NCI-H345 treated with DMSO at 0.1 percent for 48 hours (cell line): ENCODE measurements at regions not wholly inside any gene's neighbourhood (a gene's known extent, or its start where the extent isn't known, plus 50 kb on each side); places are given as distances from the start of the nearest gene placed in this dataset.
"Not testable (repeated sequence)": the region's sequence is repeated elsewhere in the genome, so short reads cannot be mapped to it uniquely, and the experiment has no call there.

ENCODE experiments used
- DNase-seq: peaks from one replicate; lab custom pipeline; 2025; ENCODE audit not compliant: unreplicated experiment; lab: John Stamatoyannopoulos, UW

DNA sequence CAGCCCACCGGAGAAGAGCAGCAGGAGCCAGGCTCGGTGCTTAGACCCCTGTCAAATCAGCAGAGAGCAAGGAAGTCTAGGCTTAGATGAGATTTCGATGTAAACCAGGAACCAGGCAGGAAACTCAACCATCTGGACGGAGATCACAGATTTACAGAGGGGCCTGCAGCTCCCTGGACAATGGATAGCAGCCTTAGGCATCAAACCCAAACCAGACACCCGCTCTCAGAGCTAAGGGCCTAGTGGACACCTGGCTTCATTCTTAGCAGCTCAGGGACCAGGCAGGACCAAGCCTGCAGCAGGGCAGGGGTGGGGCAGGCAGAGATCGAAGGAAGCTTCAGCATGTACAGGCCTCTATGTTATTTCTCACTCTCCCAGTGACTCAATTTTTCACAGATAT lies 127.8 kb upstream of the FMN2 start:
- no peak for DNase-seq

DNA sequence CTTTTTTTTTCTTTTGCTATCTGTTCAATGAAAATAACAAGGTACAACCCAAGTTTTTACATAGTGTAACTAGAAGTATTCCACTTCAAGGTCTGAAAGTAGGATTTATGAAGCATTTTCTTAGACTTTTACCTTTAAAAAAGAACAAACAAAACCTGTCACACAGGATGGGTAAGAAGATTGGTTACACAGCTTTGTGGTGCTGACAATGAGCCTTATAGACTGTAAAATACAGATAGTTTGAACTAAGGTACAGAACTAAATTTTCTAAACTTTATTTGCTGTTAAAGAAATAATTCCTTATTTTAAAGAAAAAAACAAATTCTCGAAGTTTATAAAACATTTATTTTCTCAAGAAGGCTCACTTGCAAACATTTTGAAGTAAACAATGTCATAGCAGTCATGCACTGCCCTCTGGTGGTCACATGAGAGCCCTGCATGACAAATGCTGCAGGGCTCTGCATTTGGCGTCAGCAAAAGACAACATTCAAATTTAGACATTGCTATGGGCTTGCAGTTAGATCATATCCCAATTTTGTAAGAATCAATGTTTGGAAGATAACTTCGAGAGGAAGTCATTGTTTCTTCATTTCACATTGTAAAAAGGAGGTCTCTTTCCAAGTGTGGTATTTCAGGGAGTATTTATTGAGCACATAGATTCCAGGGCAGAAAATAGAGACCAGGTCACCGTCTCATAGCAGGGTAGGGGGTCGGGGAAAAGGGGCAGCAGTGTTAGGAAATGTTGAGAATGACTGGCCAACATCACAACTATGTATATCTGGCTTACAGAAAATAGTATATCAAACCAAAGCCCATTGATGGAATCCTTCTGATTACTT lies 115.3 kb upstream of the FMN2 start:
- DNase-seq: peak; percentile 25

DNA sequence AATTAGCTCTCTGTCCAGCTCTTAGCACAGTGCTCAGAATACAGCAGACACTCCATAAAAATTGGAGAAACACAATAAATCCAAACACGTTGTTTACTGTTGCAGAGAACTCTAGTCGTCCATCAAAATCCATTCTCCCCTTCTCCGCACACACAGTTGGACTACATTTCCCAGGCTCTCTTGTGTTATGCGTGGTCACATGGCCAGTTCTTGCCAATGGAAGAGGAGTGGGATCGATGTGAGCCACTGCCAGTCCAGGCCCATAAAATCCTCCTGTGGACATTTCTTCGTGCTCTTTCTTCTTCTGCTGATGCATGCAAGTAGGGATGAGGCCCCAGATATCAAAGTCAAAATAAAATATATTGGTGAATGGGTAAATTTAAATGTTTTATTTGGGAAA lies 114.3 kb upstream of the FMN2 start:
- DNase-seq: no peak

DNA sequence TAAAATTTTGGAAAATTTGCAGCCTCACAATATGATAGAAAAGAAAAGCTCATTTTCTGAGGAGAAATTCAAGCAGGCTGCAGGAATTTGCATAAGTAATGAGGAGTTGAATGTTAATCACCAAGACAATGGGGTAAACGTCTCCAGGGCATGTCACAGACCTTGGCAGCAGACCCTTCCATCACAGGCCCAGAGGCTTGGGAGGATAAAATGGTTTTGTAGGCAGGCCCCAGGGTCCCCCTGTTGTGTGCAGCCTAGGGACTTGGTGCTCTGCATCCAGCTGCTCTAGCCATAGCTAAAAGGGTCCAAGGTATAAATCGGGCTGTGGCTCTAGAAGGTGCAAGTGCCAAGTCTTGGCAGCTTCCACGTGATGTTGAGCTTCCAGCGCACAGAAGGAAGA lies 112.2 kb upstream of the FMN2 start:
- DNase-seq: no peak

DNA sequence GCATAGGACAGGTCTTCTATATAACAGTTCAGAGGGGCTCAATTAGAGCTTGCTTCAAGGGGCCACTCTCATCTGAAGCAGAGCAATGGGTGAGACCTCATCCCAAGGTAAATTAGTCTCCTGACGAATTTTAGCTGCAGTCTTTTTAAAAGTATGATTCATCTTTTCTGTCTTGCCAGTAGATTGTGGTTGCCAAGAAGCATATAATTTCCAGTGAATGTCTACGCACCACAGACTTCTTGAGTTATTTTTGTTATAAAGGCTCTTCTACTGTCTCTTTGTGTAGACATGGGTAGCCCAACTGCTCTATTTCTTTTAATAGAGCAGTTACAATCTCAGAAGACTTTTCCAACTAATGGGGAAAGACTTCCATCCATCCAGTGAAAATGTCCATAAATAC lies 108.9 kb upstream of the FMN2 start:
- DNase-seq: no peak

DNA sequence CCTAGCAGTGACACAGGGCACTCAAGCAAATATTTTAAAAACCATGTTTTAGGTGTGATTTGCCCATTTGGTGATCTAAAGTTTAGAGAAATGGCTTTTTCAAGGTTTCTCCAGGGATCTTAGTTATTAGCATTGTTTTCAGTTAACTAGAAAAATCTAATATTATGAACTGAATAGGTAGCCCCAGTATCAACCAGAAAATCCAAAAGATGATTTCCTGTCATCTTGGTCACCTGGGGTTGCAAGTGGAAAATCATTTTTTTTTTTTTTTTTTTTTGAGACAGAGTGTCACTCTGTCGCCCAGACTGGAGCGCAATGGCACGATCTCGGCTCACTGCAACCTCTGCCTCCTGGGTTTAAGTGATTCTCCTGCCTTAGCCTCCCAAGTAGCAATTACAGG lies 106.6 kb upstream of the FMN2 start:
- no peak for DNase-seq

DNA sequence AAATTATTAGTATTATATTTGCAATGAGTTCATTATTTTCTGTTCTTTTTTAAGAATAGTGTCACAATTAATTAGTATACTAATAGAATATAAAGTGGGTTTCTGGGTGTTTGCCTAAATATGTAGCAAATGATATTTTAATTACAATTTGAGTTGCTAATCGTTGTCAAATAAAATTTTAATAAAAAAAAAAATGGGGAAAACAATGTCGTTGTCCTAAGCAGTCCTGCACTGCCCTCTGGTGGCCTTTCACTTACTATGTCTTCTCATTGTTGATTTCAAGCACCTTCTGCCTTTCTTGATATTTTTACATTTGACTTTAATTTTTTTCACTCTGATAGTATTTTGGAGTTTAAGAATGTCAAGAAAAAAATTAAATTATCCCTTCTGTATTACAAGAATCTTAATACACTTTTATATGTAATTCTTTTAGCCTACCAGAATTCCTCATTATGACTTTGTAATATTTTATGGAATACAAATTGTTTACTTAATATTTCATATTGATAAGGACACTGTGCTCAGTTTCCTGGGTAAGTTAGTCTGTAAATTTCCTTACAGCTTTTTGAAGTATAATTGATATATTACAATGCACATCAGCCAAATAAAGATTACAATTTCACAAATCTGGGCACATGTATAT lies 104.5 kb upstream of the FMN2 start:
- DNase-seq: no peak

DNA sequence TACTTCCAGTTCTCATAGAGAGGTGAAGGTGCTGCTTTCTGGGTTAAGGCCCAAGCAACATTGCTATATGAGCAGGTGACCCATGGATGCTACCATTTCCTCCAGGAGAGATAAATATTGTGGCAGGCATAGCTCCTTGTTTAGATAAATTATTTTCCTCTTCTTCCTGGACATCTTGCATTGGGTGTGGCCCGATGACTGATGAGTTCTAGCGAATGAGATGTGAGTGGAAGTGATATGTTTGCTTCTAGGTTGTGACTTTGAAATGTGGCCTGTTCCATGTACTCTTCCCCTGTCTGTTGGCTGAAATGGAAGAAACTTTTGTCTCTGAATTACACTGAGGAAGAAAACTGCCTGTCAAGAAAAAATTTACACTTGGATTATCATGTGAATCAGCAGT lies 101.7 kb upstream of the FMN2 start:
- no peak for DNase-seq

DNA sequence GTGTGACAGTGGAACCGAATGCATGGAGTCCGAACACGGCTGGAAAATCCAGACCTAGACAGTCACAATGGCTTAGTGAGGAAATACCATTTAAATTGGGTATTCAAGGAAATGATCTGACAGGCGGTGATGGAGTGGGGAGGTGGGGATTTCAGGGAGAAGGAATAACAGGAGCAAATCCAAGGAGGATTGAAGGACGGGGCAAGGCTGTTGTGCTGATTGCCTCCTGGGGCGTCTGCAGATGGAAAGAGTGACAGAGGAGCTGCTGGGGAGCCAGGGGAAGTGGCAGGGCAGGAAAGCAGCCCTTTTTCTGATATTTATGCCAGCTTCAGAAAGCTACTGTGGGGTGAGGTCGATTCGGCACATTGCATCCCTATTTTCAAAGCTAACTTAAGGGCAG lies 99.1 kb upstream of the FMN2 start:
- DNase-seq: not testable (repeated sequence)

DNA sequence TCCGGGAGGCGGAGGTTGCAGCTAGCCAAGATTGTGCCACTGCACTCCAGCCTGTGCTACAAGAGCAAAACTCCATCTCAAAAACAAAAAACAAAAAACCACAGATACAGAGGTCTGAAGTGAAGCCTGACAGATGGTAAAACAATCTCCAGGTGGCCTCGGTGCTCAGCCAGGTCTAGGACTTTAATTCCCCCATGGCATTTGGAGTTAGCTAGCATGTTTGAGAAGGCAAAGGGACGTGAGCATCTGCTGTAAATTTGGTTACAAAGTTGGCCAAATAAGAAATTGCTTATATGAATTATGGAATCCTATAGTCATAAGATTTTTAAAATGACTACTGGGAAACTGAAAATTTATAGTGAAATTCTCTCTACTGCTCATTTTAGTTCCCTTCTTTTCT lies 98.3 kb upstream of the FMN2 start:
- DNase-seq: no peak

DNA sequence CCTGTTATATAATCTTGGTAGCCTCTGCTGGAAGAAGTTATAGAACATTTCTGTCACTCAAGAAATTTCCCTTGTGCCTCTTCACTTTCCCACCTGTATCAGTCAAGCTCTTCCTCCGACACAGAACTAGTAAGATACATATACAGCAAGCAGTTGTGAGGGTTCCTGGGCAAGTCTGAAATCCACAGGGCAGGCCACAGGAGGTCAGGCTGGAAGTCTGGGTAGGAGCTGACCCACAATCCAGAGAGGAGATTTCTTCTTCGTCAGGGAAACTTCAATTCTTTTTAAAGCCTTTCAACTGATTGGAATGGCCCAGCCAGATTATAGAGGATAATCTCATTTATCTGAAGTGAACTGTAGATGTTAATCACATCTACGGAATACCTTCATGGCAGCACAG lies 96.4 kb upstream of the FMN2 start:
- DNase-seq: no peak

DNA sequence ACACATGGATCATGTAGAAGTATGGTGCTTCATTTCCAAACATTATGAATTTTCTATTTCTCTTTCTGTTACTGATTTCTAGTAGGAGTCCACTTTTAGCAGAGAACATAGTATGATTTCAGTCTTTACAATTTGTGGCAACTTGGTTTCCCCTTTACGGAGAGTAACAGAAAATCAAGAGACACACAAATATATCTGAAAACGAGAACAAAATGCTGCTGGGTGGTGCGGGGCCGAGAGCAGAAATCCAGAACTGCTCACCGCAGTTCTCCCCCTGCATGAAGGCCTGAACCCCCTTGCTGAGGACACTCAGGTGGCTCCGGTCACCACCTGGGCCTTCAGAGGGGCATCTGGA lies 94.5 kb upstream of the FMN2 start:
- DNase-seq: no peak

DNA sequence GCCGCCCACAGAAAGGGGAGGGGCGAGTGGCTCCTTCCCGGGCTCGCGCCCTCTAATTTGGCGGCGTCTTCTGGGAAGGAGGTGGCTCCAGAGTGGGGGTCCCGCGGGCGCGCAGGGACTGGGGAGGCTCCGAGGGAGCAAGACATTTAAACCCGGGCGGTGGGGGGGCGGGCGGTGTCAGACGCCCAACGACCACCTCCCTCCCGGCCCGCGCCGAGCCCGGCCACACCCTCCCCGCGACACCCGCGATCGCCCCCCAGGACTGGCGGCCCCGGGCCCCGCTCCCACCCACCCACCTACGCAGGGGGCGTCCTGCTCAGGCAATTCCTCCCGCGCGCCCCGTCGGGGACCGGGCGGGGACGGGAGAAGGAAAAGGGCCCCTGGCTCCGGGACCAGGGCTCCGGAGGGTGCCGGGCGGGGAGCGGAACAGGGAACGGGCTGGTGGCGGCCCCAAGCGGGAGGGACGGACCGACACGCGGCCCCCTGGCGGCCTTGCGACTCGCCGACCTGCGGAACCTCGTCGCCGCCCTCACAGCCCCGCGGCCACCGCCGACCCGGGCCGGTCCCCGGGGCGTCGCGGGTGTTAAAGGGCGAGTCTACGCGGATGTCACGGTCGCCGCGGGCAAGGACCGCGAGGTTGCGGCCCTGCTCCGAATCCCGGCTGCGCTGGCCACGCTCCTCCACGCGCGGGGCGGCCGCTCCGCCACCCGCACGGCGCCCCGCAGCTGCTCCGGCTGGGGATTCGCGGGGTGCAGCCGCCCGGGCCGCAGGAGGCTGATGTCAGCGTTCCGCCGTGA lies 94.0 kb upstream of the FMN2 start:
- no peak for DNase-seq

DNA sequence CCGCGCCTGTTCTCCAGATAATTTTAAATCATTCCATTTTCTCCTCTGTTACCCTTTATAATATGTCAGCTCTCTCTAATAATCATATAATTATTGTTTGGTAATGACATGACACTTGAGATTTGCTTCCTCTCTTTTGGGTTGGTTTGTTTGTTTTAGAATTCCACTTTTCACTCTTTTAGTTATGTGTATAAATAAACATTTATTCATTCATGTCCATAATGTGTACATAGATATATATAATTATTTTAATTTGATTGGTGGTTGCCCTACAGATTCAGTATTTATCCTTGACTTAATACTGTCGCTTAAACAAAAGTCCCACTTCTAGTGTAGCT lies 93.4 kb upstream of the FMN2 start:
- DNase-seq: no peak

DNA sequence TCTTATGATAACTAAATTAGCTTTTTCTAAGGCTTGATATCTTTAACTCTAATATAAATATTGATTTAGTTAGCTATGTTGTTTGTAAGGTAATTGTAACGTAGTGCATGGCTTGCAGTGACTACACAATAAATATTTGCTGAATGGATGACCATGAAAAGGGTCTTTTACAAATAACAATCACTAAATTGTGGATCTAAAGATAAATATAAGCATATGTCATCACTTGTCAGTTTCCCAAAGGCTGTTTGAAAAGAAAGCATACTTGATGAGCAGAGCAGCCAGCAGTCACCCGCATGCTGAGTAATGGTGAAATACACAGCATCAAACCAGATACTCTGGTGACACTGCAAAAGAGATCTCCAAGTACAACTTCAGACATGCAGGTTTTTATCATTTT lies 92.5 kb upstream of the FMN2 start:
- no peak for DNase-seq

DNA sequence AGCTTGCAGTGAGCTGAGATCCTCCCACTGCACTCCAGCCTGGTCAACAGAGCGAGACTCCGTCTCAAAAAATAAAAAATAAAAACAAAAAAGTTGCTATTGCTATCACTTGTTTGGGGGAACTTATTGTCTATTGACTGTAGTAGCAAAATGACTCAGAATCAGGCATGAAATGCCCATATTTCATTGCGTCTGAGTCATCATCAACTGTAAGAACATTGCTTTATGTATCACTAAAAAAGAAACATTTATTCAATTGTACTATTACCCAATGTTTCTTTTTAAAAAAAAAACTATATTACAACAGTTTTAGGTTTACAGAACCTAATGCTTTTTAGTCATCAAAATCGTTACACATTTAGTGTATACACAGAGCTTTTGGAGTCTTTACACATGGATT lies 91.0 kb upstream of the FMN2 start:
- no peak for DNase-seq

DNA sequence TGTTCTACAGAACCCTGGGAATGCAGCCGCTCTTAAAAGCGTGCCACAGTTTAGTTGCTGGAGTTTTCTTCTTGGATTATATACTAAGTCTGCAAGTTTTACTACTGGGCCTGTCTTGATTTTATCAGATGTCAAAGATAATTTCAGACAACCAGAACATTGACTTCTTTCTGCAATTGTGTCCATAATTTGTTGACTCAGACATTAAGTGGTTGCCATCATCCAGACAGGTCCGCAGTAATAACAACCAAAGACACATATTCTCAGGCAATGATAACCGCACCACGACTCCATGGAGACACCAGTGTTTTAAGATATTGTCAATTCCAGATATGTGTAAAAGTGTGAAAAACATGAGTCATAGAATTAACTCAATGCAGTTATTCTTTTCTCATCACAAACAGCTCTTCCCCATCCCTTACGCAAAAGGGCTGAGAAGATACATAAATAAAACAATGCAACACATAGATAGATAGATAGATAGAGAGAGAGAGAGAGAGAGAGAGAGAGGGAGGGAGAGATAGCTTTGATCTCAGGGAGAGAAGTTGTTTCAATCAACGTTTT lies 90.4 kb upstream of the FMN2 start:
- no peak for DNase-seq

DNA sequence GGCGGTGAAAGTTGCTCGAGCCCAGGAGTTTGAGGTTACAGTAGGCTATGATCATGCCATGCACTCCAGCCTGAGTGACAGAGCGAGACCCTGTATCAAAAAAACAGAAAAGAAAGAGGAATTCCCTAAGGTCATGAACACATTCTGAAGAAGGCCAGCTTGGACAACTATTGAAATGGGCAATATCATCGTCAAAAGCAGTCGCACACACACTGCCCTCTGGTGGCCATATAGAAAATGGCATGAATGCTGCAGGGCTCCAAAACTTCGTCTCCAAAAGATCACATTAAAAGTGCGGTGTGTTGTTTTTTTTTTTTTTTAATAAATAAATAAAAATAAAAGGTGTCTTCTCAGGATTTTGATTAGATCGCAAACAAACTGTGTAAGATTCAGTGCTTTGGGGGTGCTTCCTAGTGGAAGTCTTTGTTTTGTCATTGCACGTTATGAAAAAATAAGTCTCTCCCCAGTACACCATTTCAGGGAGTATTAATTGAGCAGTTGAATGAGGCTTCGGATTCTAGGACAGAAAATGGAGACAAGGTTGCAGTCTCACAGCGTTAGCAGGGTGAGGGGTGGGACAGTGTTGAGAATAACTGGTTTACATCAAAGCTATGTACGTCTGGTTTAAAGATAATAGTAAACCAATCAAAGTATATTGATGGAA lies 87.5 kb upstream of the FMN2 start:
- peak; percentile 18 for DNase-seq

DNA sequence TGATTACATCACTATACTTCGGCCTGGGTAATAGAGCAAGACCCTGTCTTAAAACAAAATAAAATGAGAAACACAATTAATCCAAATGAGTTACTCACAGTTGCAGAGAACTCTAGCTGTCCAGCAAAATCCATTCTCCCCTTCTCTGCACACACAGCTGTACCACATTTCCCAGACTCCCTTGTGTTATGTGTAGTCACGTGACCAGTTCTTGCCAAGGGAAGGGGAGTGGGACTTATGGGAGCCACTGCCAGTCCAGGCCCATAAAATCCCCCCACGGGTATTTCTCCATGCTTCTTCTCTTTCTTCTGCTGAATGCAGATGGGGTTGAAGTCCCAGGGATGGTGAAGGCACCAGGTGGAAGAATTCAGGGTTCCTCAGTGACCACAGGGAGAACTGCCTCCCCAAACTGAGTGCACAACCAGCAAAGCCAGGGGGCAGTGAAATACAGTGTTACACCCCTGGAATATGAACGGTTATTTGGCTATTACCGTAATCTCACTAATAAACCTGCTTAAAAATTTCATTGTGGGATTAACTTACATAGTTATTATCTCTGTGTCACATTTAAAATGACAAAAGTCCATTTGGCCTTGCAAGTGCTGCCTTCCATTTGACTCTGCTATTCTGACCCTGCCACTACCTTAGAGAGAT lies 85.6 kb upstream of the FMN2 start:
- no peak for DNase-seq

DNA sequence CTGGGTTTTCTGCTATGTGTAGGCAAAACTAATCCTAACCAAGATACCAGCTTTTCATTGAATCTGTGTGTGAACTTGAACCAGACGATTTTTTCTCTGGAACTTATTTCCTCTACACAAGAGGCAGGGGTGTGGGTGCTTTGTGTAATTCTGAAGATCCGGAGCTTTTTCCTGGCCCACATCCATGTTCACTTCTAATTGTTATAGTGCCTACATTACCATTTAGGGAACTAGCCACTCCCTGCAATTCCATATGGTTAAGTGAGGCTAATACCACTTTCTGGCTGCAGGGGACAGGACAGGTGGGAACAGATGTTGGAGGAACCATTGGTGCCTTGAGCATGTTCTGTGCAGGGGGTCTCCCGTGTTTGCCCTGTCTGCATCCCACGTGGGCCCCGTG lies 83.4 kb upstream of the FMN2 start:
- no peak for DNase-seq

DNA sequence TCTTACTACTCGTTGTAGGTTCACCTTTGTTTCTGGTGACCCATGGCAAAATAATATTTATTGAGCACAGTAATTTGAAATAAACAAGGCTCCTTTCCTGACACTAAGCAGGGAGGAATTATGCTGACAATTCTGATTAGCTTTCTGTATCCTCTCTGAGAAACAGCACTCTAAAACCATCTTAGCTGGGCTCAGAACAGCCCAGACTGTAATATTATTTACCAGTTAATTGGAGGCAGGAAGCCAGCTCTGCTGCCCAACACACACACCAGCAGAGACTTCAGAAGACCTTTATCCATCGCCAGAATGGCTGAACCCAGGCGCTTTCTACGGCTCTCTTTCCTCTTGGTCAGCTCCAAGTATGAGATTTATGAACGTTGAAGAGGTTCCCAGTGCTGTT lies 77.6 kb upstream of the FMN2 start:
- DNase-seq: no peak
